KMS-11 (cell line): ENCODE measurements at regions not wholly inside any gene's neighbourhood (a gene's known extent, or its start where the extent isn't known, plus 50 kb on each side); places are given as distances from the start of the nearest gene placed in this dataset.

Experiments used
- H2AFZ ChIP-seq: fragments of 200-600 bp; sonication (generic); 2 replicates; pipeline ENCODE4 v1.6.1; 2016; ENCODE audit warnings: antibody characterized with exemption, mixed run types, low read depth
- H3K27ac ChIP-seq: fragments of 200-600 bp; sonication (generic); 2 replicates; pipeline ENCODE4 v1.6.1; 2016; ENCODE audit warnings: mild to moderate bottlenecking, mixed run types
- H3K27me3 ChIP-seq: fragments of 200-600 bp; sonication (generic); 2 replicates; pipeline ENCODE4 v1.6.1; 2017; ENCODE audit warnings: mild to moderate bottlenecking, low read depth, mixed run types, moderate library complexity; ENCODE audit not compliant: insufficient read depth
- H3K36me3 ChIP-seq: fragments of 200-600 bp; sonication (generic); 2 replicates; pipeline ENCODE4 v1.6.1; 2017; ENCODE audit warnings: mild to moderate bottlenecking, mixed run types; ENCODE audit not compliant: insufficient read depth
- H3K4me1 ChIP-seq: fragments of 200-600 bp; sonication (generic); 2 replicates; pipeline ENCODE4 v1.6.1; 2016; ENCODE audit warnings: mild to moderate bottlenecking, low read depth, mixed run types; ENCODE audit not compliant: poor library complexity, severe bottlenecking
- H3K4me2 ChIP-seq: fragments of 200-600 bp; sonication (generic); 2 replicates; pipeline ENCODE4 v1.7.0; 2016; ENCODE audit warnings: mild to moderate bottlenecking, mixed run types
- H3K4me3 ChIP-seq: fragments of 200-600 bp; sonication (generic); IDR thresholded peaks from 2 replicates; pipeline ENCODE4 v1.6.1; 2017; ENCODE audit warnings: low read depth, low read length, mixed read lengths; ENCODE audit not compliant: insufficient read depth
- H3K79me2 ChIP-seq: fragments of 200-600 bp; sonication (generic); 2 replicates; pipeline ENCODE4 v1.6.1; 2016; ENCODE audit warnings: low read depth, mixed run types; ENCODE audit not compliant: insufficient read depth
- H3K9ac ChIP-seq: fragments of 200-600 bp; sonication (generic); 2 replicates; pipeline ENCODE4 v1.6.1; 2016; ENCODE audit warnings: mild to moderate bottlenecking, mixed run types
- H4K20me1 ChIP-seq: fragments of 200-600 bp; sonication (generic); 2 replicates; pipeline ENCODE4 v1.6.1; 2016; ENCODE audit warnings: mild to moderate bottlenecking, mixed run types; ENCODE audit not compliant: insufficient read depth
- CTCF ChIP-seq: fragments of 200-600 bp; sonication (generic); conservative IDR thresholded peaks from 2 replicates; pipeline ENCODE4 v1.6.1; 2017; ENCODE audit warnings: low read depth, mild to moderate bottlenecking, antibody characterized with exemption, low read length, moderate library complexity, mixed read lengths

- Histone ChIP-seq H4K20me1 (no peaks in the 10 kb centered on the region), H3K79me2 (no peaks in the 10 kb centered on the region), H3K9ac (no peak overlapping the region), H3K4me2 (no peak overlapping the region), H2AFZ (no peak overlapping the region), H3K4me1 (no peaks in the 10 kb centered on the region), H3K36me3 (no peaks in the 10 kb centered on the region), H3K27ac (no peak overlapping the region), H3K4me3 (no peak overlapping the region), H3K27me3 (no peaks in the 10 kb centered on the region)
- TF ChIP-seq CTCF = no peak
These were observed 364.6 kb upstream of the AGTR1 start for GRCh38 chr3:148333091-148333490.

- Histone ChIP-seq H3K4me3 (no peak overlapping the region), H3K79me2 (no peaks in the 10 kb centered on the region), H3K9ac (no peak overlapping the region), H3K4me1 (no peaks in the 10 kb centered on the region), H3K27ac (no peak overlapping the region), H2AFZ (no peak overlapping the region), H3K36me3 (no peaks in the 10 kb centered on the region), H4K20me1 (no peaks in the 10 kb centered on the region), H3K27me3 (no peaks in the 10 kb centered on the region), H3K4me2 (no peak overlapping the region)
- TF ChIP-seq CTCF = no peak
These were observed 362.1 kb upstream of the AGTR1 start for GRCh38 chr3:148335612-148336011.

DNA sequence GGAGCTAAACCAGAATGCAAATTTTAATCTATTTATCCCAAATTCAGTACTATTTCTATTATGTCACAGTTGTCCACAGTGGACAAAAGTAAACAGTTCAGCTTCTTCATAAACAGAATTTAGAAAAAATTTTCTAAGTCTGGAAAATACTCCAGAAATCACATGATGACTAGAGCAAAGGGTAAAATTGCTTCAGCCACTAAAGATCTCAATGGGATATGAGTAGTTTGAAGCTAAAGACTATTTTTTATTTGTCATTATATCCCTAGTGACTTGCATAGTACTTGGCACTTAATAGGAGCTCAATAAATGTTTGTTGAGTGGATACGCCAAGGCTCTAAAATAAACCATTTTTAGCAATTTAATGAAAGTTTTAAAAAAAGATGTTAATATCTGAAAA, 354.3 kb upstream of the AGTR1 start:
- H2AFZ ChIP-seq = no peak overlapping the region
- no peak overlapping the region for H3K4me3 ChIP-seq
- no peak for TF ChIP-seq CTCF
- H3K4me1 ChIP-seq = no peaks in the 10 kb centered on the region
- H4K20me1 ChIP-seq = no peaks in the 10 kb centered on the region
- H3K9ac ChIP-seq = no peak overlapping the region
- H3K4me2 ChIP-seq = no peak overlapping the region
- H3K36me3 ChIP-seq = no peaks in the 10 kb centered on the region
- no peak overlapping the region for H3K27ac ChIP-seq
- no peaks in the 10 kb centered on the region for H3K27me3 ChIP-seq
- no peaks in the 10 kb centered on the region for H3K79me2 ChIP-seq

DNA sequence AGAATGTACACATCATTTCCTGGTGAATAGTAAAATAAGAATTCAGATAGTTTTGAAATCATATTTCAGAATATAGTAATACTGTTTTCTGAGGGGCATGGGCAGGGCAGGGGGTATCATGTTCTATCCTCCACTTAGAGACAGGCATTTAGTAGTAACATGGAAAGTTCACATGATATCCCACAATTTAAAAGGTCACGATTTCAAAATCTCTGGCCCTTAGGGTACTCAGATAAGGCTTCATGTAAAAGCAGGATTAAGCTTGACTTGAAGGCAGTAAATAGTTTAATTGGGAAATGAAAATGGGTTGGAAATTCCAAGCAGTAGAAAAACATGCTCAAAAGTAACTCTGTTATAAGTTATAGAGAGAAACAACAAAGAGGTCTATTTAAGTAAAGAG, 353.2 kb upstream of the AGTR1 start:
- Histone ChIP-seq H3K4me2 (no peak overlapping the region), H3K9ac (no peak overlapping the region), H3K4me3 (no peak overlapping the region), H3K4me1 (no peaks in the 10 kb centered on the region), H3K27ac (no peak overlapping the region), H3K79me2 (no peaks in the 10 kb centered on the region), H2AFZ (no peak overlapping the region), H4K20me1 (no peaks in the 10 kb centered on the region), H3K36me3 (no peaks in the 10 kb centered on the region), H3K27me3 (no peaks in the 10 kb centered on the region)
- no peak for TF ChIP-seq CTCF

- Histone ChIP-seq H2AFZ (no peak overlapping the region), H3K79me2 (no peaks in the 10 kb centered on the region), H3K9ac (no peak overlapping the region), H4K20me1 (no peaks in the 10 kb centered on the region), H3K4me1 (no peaks in the 10 kb centered on the region), H3K27me3 (no peaks in the 10 kb centered on the region), H3K27ac (no peak overlapping the region), H3K36me3 (no peaks in the 10 kb centered on the region), H3K4me2 (no peak overlapping the region), H3K4me3 (no peak overlapping the region)
- TF ChIP-seq CTCF = no peak
These were observed 337.7 kb upstream of the AGTR1 start for GRCh38 chr3:148360051-148360450.
